A673 (cell line): ENCODE measurements at regions not wholly inside any gene's neighbourhood (a gene's known extent, or its start where the extent isn't known, plus 50 kb on each side); places are given as distances from the start of the nearest gene placed in this dataset.

Source experiments
- EZH2 ChIP-seq: fragments of 200-600 bp; sonication (generic); IDR thresholded peaks from 2 replicates; pipeline ENCODE4 v1.6.1; 2017; ENCODE audit warnings: borderline replicate concordance, low read depth, mild to moderate bottlenecking, mixed read lengths, antibody characterized with exemption, low read length; ENCODE audit not compliant: poor library complexity, severe bottlenecking
- TF ChIP-seq, protein P1 (sequence below): fragments of 300-800, 200-600 bp; sonication (generic); conservative IDR thresholded peaks from 2 replicates; pipeline ENCODE4 v1.5.1; 2017; ENCODE audit warnings: low read depth, mild to moderate bottlenecking, antibody characterized with exemption, low read length, moderate library complexity, mixed read lengths

DNA sequence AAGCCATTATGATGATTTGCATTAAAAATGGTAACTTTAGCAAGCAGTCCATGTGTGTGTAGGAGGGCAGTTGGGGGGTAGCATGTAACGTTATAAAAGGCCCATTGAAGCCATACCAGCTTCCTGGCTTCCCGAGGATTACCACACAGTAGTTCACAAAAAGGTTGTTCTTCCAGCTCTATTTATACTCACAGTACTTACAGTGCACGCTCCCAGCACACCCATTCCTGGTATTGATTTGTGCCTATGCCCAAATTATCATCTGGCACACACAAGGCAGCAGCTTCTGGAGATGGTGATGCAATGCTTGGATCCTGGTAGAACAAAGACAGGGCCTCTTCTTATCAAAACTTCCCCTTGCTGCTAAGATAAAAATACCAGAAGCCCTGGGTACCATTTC, 436.8 kb downstream of the HAO1 start:
- TF ChIP-seq, protein P1, sequence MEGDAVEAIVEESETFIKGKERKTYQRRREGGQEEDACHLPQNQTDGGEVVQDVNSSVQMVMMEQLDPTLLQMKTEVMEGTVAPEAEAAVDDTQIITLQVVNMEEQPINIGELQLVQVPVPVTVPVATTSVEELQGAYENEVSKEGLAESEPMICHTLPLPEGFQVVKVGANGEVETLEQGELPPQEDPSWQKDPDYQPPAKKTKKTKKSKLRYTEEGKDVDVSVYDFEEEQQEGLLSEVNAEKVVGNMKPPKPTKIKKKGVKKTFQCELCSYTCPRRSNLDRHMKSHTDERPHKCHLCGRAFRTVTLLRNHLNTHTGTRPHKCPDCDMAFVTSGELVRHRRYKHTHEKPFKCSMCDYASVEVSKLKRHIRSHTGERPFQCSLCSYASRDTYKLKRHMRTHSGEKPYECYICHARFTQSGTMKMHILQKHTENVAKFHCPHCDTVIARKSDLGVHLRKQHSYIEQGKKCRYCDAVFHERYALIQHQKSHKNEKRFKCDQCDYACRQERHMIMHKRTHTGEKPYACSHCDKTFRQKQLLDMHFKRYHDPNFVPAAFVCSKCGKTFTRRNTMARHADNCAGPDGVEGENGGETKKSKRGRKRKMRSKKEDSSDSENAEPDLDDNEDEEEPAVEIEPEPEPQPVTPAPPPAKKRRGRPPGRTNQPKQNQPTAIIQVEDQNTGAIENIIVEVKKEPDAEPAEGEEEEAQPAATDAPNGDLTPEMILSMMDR, result no peak
- TF ChIP-seq EZH2, result no peak
